ENCODE measurements at regions not wholly inside any gene's neighbourhood (a gene's known extent, or its start where the extent isn't known, plus 50 kb on each side); places are given as distances from the start of the nearest gene placed in this dataset.

- Histone ChIP-seq H3K79me2 (ENCODE audit: control insufficient read depth, insufficient read depth, low read length) (no peaks in the 10 kb centered on the region), H3K4me2 (ENCODE audit: control insufficient read depth, extremely low read depth, insufficient read depth, low read depth, low read length) (no peak overlapping the region), H3K36me3 (ENCODE audit: control insufficient read depth in 2 of 2, extremely low read depth in 1 of 2, insufficient read depth in 2 of 2, low read length in 2 of 2) (no peaks in the 10 kb centered on the region), H3K9me3 (ENCODE audit: control insufficient read depth, low read depth, low read length) (no peaks in the 10 kb centered on the region), H3K4me3 (ENCODE audit: control insufficient read depth in 2 of 3, extremely low read depth in 1 of 3, insufficient read depth in 2 of 3, low read depth in 1 of 3, low read length in 3 of 3) (no peak overlapping the region), H3K27me3 (ENCODE audit: control insufficient read depth, extremely low read depth, insufficient read depth, low read length) (no peaks in the 10 kb centered on the region), H3K4me1 (ENCODE audit: control insufficient read depth, extremely low read depth, insufficient read depth, low read length) (peaks cover 21% of the 10 kb centered on the region), H4K20me1 (ENCODE audit: control insufficient read depth, extremely low read depth, insufficient read depth, low read length) (no peaks in the 10 kb centered on the region), H3K27ac (ENCODE audit: control insufficient read depth, insufficient read depth, low read length) (no peak overlapping the region), H3K9me1 (ENCODE audit: control insufficient read depth, extremely low read depth, insufficient read depth, low read length) (no peaks in the 10 kb centered on the region), H3K9ac (ENCODE audit: control insufficient read depth, extremely low read depth, insufficient read depth, low read length) (no peak overlapping the region), H2AFZ (ENCODE audit: control insufficient read depth, low read length) (peak overlapping the region; percentile 54)
- FAIRE-seq (no peak), DNase-seq (ENCODE audit: low read depth, low spot score) (no peak)
- dilution Hi-C loops (cut with MboI; ENCODE audit: extremely low pct_ligation_motif_present, low sequenced_read_pairs), result no loop called here
- no peak for TF ChIP-seq CTCF (optimal IDR thresholded peaks at IDR 0.05 in 1 of 3, IDR thresholded peaks at IDR 0.05 in 1 of 3, conservative IDR thresholded peaks at IDR 0.05 in 1 of 3; ENCODE audit: extremely low read depth in 1 of 3, insufficient read depth in 2 of 3, low read length in 3 of 3)
- no peak for TF ChIP-seq EZH2 (IDR thresholded peaks at IDR 0.05; ENCODE audit: low read length)
Observed at GRCh38 chr6:12608874-12609273, 107.7 kb upstream of the PHACTR1 start.

GRCh38 chr6:12609751-12610150, 106.8 kb upstream of the PHACTR1 start:
- Histone ChIP-seq H3K27ac (ENCODE audit: control insufficient read depth, insufficient read depth, low read length) (no peak overlapping the region), H3K4me1 (ENCODE audit: control insufficient read depth, extremely low read depth, insufficient read depth, low read length) (peaks cover 21% of the 10 kb centered on the region), H3K9ac (ENCODE audit: control insufficient read depth, extremely low read depth, insufficient read depth, low read length) (no peak overlapping the region), H3K27me3 (ENCODE audit: control insufficient read depth, extremely low read depth, insufficient read depth, low read length) (no peaks in the 10 kb centered on the region), H3K9me3 (ENCODE audit: control insufficient read depth, low read depth, low read length) (no peaks in the 10 kb centered on the region), H3K79me2 (ENCODE audit: control insufficient read depth, insufficient read depth, low read length) (no peaks in the 10 kb centered on the region), H3K36me3 (ENCODE audit: control insufficient read depth in 2 of 2, extremely low read depth in 1 of 2, insufficient read depth in 2 of 2, low read length in 2 of 2) (no peaks in the 10 kb centered on the region), H4K20me1 (ENCODE audit: control insufficient read depth, extremely low read depth, insufficient read depth, low read length) (no peaks in the 10 kb centered on the region), H2AFZ (ENCODE audit: control insufficient read depth, low read length) (no peak overlapping the region), H3K9me1 (ENCODE audit: control insufficient read depth, extremely low read depth, insufficient read depth, low read length) (no peaks in the 10 kb centered on the region), H3K4me3 (ENCODE audit: control insufficient read depth in 2 of 3, extremely low read depth in 1 of 3, insufficient read depth in 2 of 3, low read depth in 1 of 3, low read length in 3 of 3) (no peak overlapping the region), H3K4me2 (ENCODE audit: control insufficient read depth, extremely low read depth, insufficient read depth, low read depth, low read length) (no peak overlapping the region)
- dilution Hi-C loops (cut with MboI; ENCODE audit: extremely low pct_ligation_motif_present, low sequenced_read_pairs), result no loop called here
- DNase-seq (ENCODE audit: low read depth, low spot score) (no peak), FAIRE-seq (no peak)
- TF ChIP-seq EZH2 (IDR thresholded peaks at IDR 0.05; ENCODE audit: low read length), result no peak
- no peak for TF ChIP-seq CTCF (optimal IDR thresholded peaks at IDR 0.05 in 1 of 3, IDR thresholded peaks at IDR 0.05 in 1 of 3, conservative IDR thresholded peaks at IDR 0.05 in 1 of 3; ENCODE audit: extremely low read depth in 1 of 3, insufficient read depth in 2 of 3, low read length in 3 of 3)
